Endodermal cell (in vitro differentiated cells): ENCODE measurements at regions not wholly inside any gene's neighbourhood (a gene's known extent, or its start where the extent isn't known, plus 50 kb on each side); places are given as distances from the start of the nearest gene placed in this dataset.

Source experiments
- DNase-seq: peaks from one replicate; pipeline ENCODE4 v3.0.0-alpha.2; 2017
- H3K27ac ChIP-seq: 2 replicates; pipeline ENCODE4 v1.5.1; 2013; ENCODE audit warnings: mild to moderate bottlenecking, low read depth, low read length, moderate library complexity
- H3K27me3 ChIP-seq: 2 replicates; pipeline ENCODE4 v1.6.1; 2013; ENCODE audit warnings: mild to moderate bottlenecking, low read length, moderate library complexity; ENCODE audit not compliant: insufficient read depth, control insufficient read depth, poor library complexity, severe bottlenecking
- H3K36me3 ChIP-seq: 2 replicates; pipeline ENCODE4 v1.7.0; 2013; ENCODE audit warnings: mild to moderate bottlenecking, low read length, moderate library complexity; ENCODE audit not compliant: control insufficient read depth, insufficient read depth
- H3K4me1 ChIP-seq: one replicate; pipeline ENCODE4 v1.7.0; 2013; ENCODE audit warnings: low read length; ENCODE audit not compliant: control insufficient read depth, insufficient read depth
- H3K4me3 ChIP-seq: 2 replicates; pipeline ENCODE4 v1.5.1; 2013; ENCODE audit warnings: mild to moderate bottlenecking, low read length, moderate library complexity
- H3K9ac ChIP-seq: 2 replicates; pipeline ENCODE4 v1.6.1; 2013; ENCODE audit warnings: mild to moderate bottlenecking, low read length, moderate library complexity; ENCODE audit not compliant: poor library complexity, severe bottlenecking; ENCODE audit errors: extremely low read depth
- H3K9me3 ChIP-seq: 2 replicates; pipeline ENCODE4 v1.6.1; 2013; ENCODE audit warnings: mild to moderate bottlenecking, low read length, moderate library complexity; ENCODE audit not compliant: control insufficient read depth
- H3K27ac Mint-ChIP-seq: 2 replicates; pipeline ENCODE4 v1.8.0; 2020; ENCODE audit warnings: mixed read lengths
- H3K27me3 Mint-ChIP-seq: 2 replicates; pipeline ENCODE4 v1.8.0; 2021; ENCODE audit warnings: mild to moderate bottlenecking, mixed read lengths; ENCODE audit not compliant: insufficient read depth
- H3K36me3 Mint-ChIP-seq: 2 replicates; pipeline ENCODE4 v1.8.0; 2020; ENCODE audit warnings: low read depth, mixed read lengths
- H3K4me1 Mint-ChIP-seq: 2 replicates; pipeline ENCODE4 v1.8.0; 2020; ENCODE audit warnings: mixed read lengths
- H3K4me3 Mint-ChIP-seq: 2 replicates; pipeline ENCODE4 v1.8.0; 2020; ENCODE audit warnings: mild to moderate bottlenecking, moderate library complexity, mixed read lengths
- H3K9me3 Mint-ChIP-seq: 2 replicates; pipeline ENCODE4 v1.8.0; 2020; ENCODE audit warnings: mild to moderate bottlenecking, mixed read lengths
- WGBS, 2 experiments: methylation state at CpG; one replicate each; pipeline versions ENCODE4 v1.1.5 to v1.1.7; 2013; ENCODE audit warnings: missing lambda C conversion rate in 2 of 2, mixed read lengths in 1 of 2; ENCODE audit not compliant: insufficient coverage in 1 of 2, insufficient read length in 1 of 2; 5-methylcytosine and 5-hydroxymethylcytosine counted together
- TF ChIP-seq, protein P1 (sequence below): fragments of 200-600 bp; sonication (generic); conservative IDR thresholded peaks from 2 replicates; pipeline ENCODE4 v1.5.0; 2021; ENCODE audit warnings: antibody characterized with exemption, mild to moderate bottlenecking

DNA sequence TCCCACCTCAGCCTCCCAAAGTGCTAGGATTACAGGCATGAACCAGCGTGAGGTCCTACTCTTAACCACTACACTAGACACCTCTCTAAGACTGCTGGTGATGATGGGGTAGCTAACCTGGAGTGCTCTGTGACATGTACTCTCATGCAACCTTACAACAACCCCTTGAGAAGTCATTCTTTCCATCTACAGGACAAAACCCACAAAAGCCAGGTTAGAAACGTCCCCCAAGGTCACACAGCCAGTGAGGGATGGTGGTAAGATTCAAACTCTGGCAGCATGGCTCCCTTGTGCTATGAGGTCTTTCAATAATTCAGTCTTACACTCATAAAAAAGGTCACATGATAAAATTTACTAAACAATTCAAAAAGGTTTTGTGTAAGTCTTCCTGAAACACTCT, 94.8 kb upstream of the SERTAD2 start:
- Mint-ChIP-seq H3K27me3 (peaks cover 24% of the 10 kb centered on the region), H3K27ac (no peak overlapping the region), H3K9me3 (no peaks in the 10 kb centered on the region), H3K4me3 (peak overlapping the region; percentile 97), H3K4me1 (peaks cover 14% of the 10 kb centered on the region), H3K36me3 (no peaks in the 10 kb centered on the region)
- no peak overlapping the region for H3K9ac ChIP-seq
- no peak overlapping the region for H3K27ac ChIP-seq
- peaks cover 3% of the 10 kb centered on the region for H3K4me1 ChIP-seq
- no peaks in the 10 kb centered on the region for H3K27me3 ChIP-seq
- H3K36me3 ChIP-seq = no peaks in the 10 kb centered on the region
- H3K4me3 ChIP-seq = peak overlapping the region; percentile 94
- no peak for DNase-seq
- WGBS, 2 experiments = 75 to 80% methylated on average over 1 to 2 of the region's 2 CpGs
- no peaks in the 10 kb centered on the region for H3K9me3 ChIP-seq
- TF ChIP-seq, protein P1, sequence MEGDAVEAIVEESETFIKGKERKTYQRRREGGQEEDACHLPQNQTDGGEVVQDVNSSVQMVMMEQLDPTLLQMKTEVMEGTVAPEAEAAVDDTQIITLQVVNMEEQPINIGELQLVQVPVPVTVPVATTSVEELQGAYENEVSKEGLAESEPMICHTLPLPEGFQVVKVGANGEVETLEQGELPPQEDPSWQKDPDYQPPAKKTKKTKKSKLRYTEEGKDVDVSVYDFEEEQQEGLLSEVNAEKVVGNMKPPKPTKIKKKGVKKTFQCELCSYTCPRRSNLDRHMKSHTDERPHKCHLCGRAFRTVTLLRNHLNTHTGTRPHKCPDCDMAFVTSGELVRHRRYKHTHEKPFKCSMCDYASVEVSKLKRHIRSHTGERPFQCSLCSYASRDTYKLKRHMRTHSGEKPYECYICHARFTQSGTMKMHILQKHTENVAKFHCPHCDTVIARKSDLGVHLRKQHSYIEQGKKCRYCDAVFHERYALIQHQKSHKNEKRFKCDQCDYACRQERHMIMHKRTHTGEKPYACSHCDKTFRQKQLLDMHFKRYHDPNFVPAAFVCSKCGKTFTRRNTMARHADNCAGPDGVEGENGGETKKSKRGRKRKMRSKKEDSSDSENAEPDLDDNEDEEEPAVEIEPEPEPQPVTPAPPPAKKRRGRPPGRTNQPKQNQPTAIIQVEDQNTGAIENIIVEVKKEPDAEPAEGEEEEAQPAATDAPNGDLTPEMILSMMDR = no peak

DNA sequence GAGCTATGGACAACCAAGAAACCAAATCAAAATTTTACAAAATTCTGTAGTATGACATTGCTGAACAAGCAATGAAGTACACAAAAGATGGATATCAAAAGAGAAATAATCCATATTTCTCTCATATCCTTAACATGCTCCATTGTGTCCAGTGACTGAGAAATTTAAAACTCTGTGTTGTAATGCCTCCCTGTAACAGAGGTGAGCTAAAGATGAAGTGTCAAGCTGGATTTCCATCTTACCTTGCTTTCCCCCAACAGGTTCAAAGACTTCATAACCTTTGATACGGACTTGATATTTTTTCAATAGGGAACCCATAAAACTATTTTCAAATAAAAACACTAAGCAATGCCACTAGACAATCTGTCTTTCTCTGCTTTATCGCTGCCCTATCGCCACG, 95.7 kb upstream of the SERTAD2 start:
- no peaks in the 10 kb centered on the region for H3K36me3 ChIP-seq
- no peaks in the 10 kb centered on the region for H3K27me3 ChIP-seq
- no peak overlapping the region for H3K27ac ChIP-seq
- Mint-ChIP-seq H3K9me3 (no peaks in the 10 kb centered on the region), H3K36me3 (no peaks in the 10 kb centered on the region), H3K4me3 (peak overlapping the region; percentile 97), H3K27me3 (peaks cover 24% of the 10 kb centered on the region), H3K4me1 (peaks cover 14% of the 10 kb centered on the region), H3K27ac (no peak overlapping the region)
- peaks cover 3% of the 10 kb centered on the region for H3K4me1 ChIP-seq
- H3K9ac ChIP-seq = peak overlapping the region; percentile 75
- TF ChIP-seq, protein P1 = no peak
- H3K4me3 ChIP-seq = peak overlapping the region; percentile 94
- DNase-seq = no peak
- 35 to 39% methylated on average over 4 of the region's 4 CpGs for WGBS, 2 experiments
- no peaks in the 10 kb centered on the region for H3K9me3 ChIP-seq

DNA sequence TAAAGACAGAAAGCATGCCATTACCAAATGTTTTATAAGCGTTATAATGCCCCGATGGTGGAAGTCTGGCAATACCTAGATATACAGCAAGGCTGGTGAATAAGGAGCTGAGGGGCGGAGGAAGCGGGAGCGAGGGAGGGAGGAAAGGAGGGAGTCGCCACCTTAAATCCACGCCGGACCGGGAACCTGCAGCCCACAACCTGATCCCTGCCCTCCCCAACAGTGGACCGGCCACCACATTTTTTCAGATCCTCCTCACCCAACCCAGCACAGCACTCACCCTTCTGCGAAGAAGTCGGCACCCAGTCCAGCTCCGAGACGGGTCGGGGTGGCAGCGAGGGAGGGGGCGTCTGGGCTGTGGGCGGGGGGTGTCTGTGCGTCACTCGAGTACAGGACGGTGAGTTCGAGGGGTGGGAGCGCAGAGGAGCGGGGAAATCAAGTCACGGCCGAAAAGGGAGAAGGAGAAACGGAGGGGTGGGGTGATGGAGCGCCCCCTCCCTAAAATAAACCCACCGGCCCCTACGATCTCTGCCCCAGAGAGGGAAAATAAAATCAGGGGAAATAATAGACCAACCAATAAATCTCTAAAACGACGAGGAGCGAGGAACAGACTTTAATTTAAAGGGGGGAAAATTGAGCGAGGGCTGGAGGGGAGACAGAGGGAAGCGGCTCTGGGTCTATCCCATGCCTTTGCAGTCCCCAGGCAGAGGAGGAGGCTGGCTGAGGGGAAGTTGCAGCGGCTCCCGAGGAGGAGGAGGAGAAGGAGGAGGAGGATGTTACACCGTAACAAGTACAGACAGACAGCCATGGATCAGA, 96.5 kb upstream of the SERTAD2 start:
- TF ChIP-seq, protein P1 = no peak
- H3K9ac ChIP-seq = peak overlapping the region; percentile 75
- H3K27me3 Mint-ChIP-seq = peaks cover 24% of the 10 kb centered on the region
- H3K27ac ChIP-seq = peak overlapping the region; percentile 91
- peak overlapping the region; percentile 97 for H3K27ac Mint-ChIP-seq
- peak overlapping the region; percentile 94 for H3K4me3 ChIP-seq
- H3K9me3 ChIP-seq = no peaks in the 10 kb centered on the region
- H3K9me3 Mint-ChIP-seq = no peaks in the 10 kb centered on the region
- 0 to 1% methylated on average over 11 to 31 of the region's 38 CpGs for WGBS, 2 experiments
- H3K36me3 Mint-ChIP-seq = no peaks in the 10 kb centered on the region
- peaks cover 14% of the 10 kb centered on the region for H3K4me1 Mint-ChIP-seq
- DNase-seq = peak; percentile 70
- peak overlapping the region; percentile 97 for H3K4me3 Mint-ChIP-seq
- peaks cover 3% of the 10 kb centered on the region for H3K4me1 ChIP-seq
- H3K36me3 ChIP-seq = no peaks in the 10 kb centered on the region
- H3K27me3 ChIP-seq = no peaks in the 10 kb centered on the region
